VCaP (cell line): ENCODE measurements at regions not wholly inside any gene's neighbourhood (a gene's known extent, or its start where the extent isn't known, plus 50 kb on each side); places are given as distances from the start of the nearest gene placed in this dataset.

Experiments used
- H3K27ac ChIP-seq: fragments of 450-650 bp; 2 replicates; pipeline ENCODE4 v1.5.1; 2017
- TF ChIP-seq, protein P1 (sequence below): fragments of 450-650 bp; conservative IDR thresholded peaks from 2 replicates; pipeline ENCODE4 v1.5.1; 2017; ENCODE audit warnings: mild to moderate bottlenecking, moderate library complexity

- TF ChIP-seq, protein P1, sequence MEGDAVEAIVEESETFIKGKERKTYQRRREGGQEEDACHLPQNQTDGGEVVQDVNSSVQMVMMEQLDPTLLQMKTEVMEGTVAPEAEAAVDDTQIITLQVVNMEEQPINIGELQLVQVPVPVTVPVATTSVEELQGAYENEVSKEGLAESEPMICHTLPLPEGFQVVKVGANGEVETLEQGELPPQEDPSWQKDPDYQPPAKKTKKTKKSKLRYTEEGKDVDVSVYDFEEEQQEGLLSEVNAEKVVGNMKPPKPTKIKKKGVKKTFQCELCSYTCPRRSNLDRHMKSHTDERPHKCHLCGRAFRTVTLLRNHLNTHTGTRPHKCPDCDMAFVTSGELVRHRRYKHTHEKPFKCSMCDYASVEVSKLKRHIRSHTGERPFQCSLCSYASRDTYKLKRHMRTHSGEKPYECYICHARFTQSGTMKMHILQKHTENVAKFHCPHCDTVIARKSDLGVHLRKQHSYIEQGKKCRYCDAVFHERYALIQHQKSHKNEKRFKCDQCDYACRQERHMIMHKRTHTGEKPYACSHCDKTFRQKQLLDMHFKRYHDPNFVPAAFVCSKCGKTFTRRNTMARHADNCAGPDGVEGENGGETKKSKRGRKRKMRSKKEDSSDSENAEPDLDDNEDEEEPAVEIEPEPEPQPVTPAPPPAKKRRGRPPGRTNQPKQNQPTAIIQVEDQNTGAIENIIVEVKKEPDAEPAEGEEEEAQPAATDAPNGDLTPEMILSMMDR: no peak
- no peak overlapping the region for H3K27ac ChIP-seq
Measured at GRCh38 chr6:84458271-84458670, 230.8 kb upstream of the CEP162 start.

- TF ChIP-seq, protein P1: no peak
- no peak overlapping the region for H3K27ac ChIP-seq
Measured at GRCh38 chr6:84457276-84457675, 229.8 kb upstream of the CEP162 start.

GRCh38 chr6:84456803-84457202 lies 229.4 kb upstream of the CEP162 start:
- no peak overlapping the region for H3K27ac ChIP-seq
- TF ChIP-seq, protein P1: no peak

DNA sequence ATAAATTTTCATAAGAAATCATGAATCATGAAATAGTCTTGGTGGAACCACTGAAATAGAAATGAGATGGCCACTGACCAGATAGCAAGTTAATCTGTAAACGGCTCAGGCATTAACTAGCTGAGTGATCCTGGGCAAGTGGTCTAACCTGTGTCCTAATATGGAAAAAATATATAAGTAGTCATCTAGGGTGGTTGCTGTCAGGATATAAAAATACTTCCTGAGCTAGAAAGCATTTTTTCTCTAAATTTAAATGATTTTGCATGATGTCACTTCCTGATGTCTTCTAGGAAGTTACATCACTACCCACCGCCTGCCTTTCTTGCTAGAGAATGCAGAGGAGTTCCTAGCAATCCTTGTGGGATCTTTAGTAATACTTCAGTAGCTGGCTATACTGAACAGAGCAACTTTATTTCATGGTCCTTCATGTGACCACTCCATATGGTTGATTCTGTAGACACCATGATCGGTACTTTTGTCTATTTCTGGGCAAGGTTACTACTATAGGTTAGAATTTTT lies 228.1 kb upstream of the CEP162 start:
- TF ChIP-seq, protein P1: no peak
- no peak overlapping the region for H3K27ac ChIP-seq

- TF ChIP-seq, protein P1: no peak
- H3K27ac ChIP-seq: no peak overlapping the region
Measured at GRCh38 chr6:84453499-84453898, 226.1 kb upstream of the CEP162 start.

GRCh38 chr6:84450018-84450417 lies 222.6 kb upstream of the CEP162 start:
- TF ChIP-seq, protein P1: no peak
- H3K27ac ChIP-seq: no peak overlapping the region

DNA sequence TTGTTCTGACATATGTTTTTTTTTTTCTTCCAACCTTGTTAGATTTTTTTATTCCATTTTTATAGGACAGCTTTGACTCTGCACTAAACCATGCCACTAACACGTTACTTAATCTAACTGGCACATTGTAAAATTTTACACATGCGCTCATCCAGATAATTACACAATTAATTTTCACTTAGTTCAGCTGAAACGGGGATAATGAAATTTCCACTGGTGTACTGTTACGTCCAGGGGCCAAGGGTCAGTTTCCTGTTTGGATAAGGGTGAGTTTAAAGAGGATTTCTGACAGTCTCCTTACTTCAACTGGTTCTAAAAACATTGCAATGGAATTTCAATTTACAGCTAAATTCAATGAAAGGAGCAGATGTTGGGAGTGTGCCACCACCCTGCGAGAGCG lies 221.8 kb upstream of the CEP162 start:
- TF ChIP-seq, protein P1: no peak
- H3K27ac ChIP-seq: no peak overlapping the region
